ENCODE measurements at regions not wholly inside any gene's neighbourhood (a gene's known extent, or its start where the extent isn't known, plus 50 kb on each side); places are given as distances from the start of the nearest gene placed in this dataset.

GRCh38 chr14:89466944-89467343 is 49.9 kb upstream of the FOXN3 start:
- TF ChIP-seq CTCF (IDR thresholded peaks at IDR 0.05; ENCODE audit: low read depth, low read length) = no peak
- no peak for DNase-seq (ENCODE audit: extremely low read depth, low read depth)

Data from AG09319 (cell line).